Pulmonary artery endothelial cell (primary cell): ENCODE measurements at regions not wholly inside any gene's neighbourhood (a gene's known extent, or its start where the extent isn't known, plus 50 kb on each side); places are given as distances from the start of the nearest gene placed in this dataset.
"Not testable (repeated sequence)": the region's sequence is repeated elsewhere in the genome, so short reads cannot be mapped to it uniquely, and the experiment has no call there.

Experiments used
- DNase-seq: peaks from one replicate; pipeline ENCODE4 v3.0.0-alpha.2; 2011; ENCODE audit warnings: low read depth, low spot score

DNA sequence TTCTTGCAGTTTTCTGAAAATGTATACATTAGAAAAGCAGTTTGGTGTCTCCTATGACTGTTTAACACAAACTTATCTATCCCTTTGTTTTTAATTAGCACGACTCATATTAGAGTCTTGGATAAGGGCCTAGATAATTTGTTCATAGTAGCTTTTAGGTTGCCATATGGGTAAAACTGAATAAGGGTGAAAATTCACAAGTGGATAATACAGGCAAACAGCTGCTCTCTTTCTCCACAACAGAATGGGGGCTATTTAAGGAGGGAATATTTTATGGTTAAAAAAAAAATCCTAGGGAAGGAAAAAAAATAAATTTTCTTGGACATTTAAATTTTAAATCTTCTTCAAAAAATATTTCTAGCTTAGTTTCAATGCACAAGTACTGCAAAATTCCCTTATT is 1416.1 kb downstream of the GATA3 start:
- no peak for DNase-seq

DNA sequence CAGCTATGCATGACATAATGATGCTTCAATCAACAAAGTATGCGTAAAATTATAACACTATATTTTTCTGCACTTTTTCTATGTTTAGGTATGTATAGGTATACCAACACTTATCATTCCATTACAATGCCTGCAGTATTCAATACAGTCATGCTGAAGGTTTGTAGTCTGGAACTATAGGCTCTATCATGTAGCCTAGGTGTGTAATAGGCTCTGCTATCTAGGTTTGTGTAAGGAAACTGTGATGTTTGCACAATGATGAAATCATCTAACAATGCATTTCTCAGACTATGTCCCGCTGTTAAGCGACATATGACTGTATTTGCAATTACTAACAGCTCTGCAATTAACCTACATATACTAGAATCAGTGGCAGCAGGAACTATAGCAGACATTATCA is 1447.5 kb downstream of the GATA3 start:
- DNase-seq = no peak

DNA sequence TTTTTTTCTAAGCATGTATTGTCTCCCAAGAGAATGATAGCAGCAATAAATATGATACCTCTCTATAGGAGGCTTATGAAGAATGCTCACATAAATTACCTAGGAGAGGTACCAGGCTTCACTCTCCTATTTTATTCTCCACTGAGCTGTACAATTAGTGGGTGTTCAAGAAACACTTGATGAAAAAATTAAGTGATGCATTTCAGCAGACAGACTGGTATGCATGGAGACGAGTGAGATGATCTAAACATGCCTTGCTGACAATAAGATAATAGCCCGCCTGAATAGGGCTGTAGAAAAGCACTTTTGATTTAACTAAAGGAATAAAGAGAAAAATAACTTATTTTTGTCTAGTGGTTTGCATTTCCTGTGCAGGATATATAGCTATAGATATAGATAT is 1449.7 kb downstream of the GATA3 start:
- DNase-seq = no peak

DNA sequence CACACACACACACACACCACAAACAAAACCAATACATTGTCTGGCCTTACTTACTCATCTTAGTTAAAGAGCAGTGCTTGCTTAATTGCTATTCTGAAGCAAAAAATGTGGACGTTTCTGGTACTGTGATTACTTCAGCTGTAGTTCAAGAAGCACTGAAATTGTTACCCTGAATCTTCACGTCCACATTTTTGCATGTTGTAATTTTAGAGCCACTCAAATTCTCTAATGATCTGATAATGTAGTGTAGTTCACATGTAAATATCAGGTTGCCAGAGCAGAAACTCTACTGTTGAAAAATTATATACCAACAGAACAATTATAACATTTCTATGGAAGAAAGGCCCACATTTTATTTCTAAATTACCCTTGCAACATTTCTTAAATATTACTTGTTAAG is 1451.1 kb downstream of the GATA3 start:
- DNase-seq = no peak

DNA sequence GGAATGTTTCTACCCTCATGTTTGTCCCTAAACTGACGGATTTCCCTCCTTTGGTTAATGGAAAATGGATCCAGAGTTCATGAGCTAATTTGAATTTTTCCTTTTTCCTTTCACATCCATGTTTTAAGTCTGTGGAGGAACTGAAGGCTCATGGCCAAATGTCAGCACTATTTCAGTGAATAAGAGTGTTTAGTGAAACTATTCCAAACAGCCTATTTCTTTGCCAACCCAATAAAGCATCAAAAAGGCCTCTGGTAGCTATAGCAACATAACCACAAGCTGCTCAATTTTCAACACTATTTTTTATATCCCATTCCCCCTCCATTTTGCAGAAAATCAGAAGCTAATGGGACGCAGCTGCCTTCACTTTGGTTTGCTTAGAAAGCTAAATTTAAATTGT is 1454.1 kb downstream of the GATA3 start:
- no peak for DNase-seq

DNA sequence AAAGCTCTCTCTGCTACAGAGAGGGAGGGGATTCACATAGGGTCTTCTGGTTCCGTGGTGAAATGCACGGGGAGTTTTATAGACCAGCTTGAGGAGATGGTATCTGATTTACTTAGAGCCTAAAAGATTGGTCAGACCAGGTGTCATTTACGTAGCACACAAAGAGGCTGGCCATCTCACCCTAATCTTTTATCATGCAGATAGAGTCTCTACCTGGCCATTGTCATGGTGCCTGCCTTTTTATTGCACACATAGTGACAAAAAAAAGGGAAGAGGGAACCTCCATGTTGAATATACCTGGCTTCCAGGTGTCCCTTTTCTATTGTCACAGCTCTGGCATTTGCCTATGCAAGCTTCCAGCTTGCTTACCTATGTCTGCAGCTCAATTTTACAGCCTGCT is 1456.1 kb downstream of the GATA3 start:
- DNase-seq = no peak

DNA sequence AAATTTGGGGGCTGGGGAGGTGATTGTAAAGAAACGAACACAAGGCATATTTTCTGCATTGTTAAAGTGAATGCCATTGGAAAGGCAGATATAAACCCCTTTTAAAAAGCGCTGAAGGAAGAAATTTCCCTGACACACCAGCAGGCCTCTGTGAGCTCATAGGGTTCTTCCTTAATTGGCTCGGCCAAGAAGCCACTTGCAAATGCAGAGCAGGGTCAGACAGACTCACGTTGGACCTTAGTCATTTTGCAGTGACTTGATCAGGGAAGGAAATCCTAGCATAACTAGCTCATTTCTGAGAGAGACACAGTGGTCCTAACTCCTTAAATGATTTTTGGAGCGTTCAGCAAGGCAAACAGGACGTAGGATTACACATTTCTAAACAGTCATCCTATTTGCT is 1461.4 kb downstream of the GATA3 start:
- no peak for DNase-seq

DNA sequence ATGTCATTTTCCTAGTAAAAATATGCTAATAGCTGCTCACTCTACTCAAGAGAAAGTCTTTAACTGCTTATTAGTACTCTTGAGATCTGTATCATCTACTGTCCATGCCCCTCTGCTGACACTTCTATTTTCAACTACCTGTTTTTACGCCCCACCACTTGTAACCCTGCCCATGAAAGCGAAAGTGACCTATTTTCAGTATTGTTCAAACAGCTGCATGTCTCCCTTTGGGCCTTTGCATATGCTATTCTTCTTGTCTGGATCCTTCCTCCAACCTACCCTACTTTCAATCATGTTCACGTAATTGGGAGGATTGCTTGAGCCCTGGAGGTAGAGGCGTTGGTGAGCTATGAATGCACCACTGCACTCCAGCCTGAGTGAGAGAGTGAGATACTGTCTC is 1481.3 kb downstream of the GATA3 start:
- no peak for DNase-seq

DNA sequence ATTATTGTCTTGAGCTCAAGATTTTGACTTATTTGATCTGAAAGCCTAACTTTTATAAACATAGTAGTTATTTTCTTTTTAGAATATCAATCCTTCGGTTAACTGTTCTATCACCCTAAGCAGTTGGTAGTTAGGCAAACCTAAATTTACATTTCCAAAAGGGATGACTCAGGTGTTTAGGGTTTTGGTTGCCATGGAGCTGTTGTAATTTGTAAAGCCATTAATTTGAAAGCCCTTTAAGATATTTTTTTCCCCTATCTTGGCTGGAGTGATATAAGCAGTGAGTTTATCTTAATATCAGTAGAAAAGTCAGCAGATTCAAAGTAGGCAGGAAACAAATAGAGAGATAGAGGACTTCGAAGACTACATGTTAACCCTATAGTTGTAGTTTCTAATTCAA is 1472.6 kb upstream of the CELF2 start:
- no peak for DNase-seq

DNA sequence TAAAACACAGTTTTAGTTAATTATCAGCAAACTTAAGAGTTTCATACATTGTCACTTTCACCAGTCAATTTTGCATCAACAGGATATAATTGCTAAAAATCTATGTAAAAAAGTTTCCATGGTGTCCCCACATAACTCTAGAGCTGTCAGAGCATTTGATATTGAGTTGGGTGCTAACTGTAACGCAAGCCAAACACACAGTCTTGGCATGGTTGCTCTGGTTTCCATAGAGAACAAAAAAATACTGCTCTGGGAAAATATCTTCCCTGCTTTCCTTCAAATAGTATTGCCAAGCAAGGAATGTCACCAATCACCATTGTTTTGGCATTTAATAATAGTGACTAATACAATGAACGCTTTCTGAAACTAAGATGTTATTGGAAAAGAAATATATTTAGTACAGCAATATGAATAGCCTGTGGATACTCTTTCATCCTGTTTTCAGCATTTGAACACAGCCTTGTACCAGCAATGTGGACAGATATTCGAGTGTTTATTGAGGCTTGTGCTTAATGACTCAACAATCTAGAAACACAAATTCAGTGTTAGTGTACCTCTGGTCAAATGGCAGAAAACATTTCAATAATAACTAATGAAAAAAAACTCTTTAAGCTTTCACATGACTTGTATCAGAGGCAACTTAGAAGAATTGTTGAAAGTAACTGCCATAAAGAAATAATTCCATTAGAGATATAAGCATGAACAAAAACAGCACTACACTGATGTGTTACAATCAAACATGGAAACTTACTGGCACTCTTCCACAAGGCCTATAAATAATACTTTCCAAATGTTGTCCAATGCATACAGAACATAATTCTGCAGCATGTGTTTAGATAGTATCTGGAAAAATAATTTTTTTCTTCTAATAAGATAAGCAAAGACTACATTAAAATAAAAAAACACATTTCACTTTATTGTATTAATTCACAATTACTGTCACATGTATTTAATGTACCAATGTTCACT is 1469.5 kb upstream of the CELF2 start:
- DNase-seq = no peak

DNA sequence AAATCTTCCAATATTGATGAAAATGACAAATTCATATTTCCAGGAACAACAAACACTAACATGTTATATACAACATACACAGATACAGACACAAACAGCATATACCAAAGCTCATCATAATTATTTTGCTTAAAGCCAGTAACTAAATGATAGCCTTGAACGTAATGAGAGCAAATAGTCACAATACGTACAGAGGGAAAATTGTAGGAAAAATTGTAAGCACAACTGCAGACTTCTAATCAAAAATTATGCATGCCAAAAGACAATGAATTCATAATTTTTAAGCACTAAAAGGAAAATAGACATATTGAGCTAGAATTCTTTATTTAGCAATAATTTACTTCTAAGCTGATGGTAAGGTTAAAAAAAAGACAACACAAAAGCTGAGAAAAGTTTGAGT is 1466.9 kb upstream of the CELF2 start:
- DNase-seq = no peak

DNA sequence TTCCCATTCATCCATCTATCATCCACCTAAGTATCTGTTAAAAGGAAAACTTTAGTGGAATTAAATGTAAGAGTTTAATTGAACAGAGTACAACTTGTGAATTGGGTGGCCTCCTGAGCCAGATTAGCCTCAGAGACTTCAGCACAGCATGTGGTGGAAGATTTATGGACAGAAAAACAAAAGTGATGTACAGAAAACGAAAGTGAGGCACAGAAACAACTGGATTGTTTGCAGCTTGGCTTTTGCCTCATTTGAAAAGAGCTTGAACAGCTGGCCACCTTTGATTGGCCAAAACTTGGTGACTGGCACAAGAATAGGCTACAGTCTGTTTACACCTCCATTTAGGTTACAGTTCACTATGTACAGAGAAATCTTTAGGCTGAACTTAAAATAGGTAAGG is 1463.4 kb upstream of the CELF2 start:
- no peak for DNase-seq

DNA sequence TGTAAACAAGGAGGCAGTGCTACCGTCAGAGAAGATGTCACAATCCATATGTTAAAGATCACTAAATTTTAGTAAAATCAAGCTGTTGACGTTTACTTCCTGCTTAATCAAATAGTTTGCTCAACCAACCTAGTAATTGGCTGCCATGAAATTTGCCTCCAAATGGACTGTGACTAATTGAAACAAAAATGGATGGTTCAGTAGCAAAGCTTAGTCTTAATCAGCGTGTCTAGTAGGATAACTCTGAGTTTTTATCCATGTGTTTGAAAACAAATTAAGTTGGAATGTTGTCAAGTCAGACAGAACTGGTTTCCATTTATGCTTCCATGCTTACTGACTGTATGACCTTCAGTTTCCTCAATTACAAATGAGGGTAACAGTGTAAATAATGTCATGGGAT is 1456.7 kb upstream of the CELF2 start:
- DNase-seq = no peak

DNA sequence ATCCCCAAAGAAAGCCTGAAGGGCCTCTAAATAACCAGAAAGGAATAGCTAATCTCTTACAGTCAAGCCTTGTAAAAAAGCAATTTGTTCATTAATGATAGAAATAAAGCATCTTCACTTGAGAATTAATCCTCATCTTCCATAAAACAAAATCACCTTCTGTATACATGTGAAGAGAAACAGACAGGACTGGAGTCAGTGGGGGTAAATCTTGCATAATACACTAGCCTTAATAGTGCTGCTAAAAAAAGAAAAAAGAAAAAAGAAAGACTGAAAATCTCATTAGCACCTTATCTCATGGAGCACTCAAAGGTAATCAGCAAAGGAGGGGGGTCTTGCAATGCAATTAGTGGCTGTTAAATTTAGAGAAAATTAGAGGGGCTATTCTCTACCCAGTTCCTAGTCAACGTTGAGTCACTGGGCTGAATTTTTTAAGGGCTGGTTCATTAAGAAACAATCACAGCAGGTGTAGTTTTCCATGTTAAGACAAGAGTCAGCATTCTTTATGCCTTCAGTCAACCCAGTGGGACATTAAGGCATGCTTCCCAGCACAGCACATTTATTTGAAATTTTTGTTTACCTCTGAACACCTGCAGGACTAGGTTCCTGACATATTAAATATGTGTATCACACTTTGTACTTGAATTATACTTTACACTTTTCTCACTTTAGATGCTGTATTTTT is 1455.7 kb upstream of the CELF2 start:
- no peak for DNase-seq

DNA sequence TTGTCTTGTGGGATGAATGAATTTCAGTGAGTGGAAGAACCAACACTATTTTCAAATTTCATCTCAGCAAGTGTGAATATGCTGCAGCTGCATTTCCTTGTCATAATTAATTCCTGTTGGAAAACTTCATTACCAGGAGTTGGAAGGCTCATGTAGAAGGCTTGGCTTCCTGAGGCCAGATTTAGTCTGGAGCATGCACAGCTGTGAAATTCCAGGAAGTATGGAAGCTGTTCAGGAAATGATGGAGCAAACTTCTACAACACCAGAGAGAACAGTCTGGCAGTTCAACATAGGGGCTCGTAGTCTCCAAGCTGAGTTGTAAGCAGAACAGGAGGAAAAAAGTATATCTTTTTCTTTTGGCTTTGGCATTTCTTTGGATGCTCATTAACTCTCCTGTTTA is 1439.9 kb upstream of the CELF2 start:
- DNase-seq = no peak

DNA sequence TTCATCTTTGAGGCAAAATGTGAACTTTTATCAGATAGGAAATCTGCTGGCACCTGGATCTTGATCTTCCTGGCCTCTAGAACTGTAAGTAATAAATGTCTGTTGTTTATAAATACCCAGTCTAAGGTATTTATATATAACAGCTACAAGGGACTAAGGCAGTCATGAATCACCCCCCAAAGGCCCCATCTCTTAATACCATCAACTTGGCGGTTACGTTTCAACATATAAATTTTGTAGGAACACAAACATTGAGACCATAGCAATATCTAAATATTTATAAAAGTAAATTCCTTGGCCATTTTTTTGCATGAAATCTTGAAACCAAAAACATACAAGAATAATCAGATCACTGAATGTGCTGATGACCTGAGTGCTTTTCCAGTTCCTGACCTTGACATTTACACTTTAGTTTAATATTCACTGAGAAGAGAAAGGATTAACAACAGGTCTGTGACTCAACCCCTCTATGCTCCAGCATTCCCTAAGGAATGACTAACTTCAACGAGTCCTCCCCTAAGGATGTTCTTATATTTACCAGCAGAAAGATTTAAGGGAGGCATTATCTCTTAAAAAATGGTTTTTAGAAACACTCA is 1438.5 kb upstream of the CELF2 start:
- no peak for DNase-seq

DNA sequence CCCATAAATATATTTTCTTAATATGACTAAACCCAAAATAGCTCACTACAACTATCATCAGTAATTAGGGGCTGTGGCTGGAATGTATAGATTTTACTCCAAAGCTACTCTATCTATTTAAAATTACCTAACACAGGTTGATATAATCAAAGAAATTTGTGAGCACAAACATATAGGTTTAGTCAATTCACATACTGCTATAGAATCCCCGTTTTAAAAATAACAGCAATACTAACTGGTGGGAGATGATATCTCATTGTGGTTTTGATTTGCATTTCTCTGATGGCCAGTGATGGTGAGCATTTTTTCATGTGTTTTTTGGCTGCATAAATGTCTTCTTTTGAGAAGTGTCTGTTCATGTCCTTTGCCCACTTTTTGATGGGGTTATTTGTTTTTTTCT is 1434.9 kb upstream of the CELF2 start:
- DNase-seq = not testable (repeated sequence)

DNA sequence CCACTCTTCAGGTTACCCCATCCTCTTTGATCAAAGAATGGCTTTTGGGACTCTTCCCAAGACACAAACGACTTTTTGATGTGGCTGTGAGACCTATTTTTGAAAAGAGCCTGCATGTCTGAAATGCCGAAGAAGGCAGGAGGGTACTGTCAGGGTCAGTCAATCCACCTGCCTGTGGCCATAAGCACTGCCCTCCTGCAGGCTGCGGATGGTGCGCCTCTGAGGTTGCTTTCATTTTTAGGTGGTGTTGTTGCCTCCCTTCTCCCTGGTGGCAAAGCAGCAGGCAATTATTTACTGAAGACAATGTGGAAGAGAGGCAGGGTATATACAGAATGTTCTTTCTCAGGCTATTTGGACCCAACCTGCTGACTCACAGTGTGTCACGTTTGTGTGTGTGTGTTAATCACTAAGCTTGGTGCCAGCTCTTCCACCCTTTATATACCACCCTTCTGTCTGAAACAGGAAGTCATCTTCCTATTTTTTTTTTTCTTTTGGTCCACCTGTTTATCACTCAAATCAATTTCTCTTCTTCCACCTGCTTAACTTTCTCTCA is 1421.2 kb upstream of the CELF2 start:
- no peak for DNase-seq

DNA sequence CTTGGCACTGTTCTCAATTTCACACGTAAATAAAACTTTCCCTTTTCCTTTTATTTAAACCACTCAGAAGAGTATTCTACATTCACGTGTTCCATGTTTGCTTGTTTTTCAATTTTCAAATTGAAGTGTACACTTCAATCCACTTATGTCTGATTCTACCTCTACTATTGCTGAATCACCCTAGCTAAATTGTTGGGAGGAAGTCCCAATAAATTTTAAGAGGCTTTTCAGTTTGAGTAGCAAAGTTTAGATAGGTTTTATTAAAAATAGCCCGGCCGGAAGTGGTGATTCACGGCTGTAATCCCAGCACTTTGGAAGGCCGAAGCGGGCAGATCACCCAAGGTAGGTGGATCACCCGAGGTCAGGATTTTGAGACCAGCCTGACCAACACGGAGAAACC is 1414.7 kb upstream of the CELF2 start:
- no peak for DNase-seq

DNA sequence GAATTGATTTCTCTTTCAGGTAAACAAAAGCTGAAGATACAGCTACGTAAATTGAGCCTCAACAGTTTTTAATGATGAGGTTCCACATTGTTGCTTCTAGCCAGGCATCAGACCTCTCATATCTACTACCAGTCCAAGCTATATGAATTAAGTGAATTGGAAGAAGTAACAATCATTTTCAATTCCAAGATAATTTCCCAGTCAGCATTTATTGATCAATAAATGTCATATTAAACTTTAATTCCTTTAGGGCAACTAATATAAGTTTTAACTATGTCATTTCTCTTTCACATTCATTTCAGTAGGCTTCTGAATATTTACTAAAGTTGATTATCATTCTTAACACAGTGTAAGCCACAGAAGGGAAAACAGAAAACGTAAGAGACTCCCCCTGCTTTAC is 1413.7 kb upstream of the CELF2 start:
- DNase-seq = no peak

DNA sequence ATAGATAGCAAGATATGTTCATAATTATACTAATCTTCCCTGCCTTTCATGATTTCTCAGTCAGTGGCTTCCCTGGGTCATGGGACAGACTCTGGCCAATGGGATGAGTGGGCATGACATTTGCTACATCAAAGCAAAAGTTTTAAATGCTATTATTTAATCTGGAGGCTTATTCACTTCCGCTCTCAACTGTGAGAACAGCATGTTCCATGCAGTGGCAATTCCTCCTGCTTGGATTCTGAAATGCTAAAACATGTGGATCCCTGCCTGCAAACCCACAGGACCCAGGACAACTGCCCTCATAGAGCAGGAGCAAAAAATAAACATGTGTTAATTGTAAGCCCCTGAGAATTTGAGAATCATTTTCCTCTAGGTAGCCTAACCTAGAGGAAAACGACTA is 1412.4 kb upstream of the CELF2 start:
- DNase-seq = no peak

DNA sequence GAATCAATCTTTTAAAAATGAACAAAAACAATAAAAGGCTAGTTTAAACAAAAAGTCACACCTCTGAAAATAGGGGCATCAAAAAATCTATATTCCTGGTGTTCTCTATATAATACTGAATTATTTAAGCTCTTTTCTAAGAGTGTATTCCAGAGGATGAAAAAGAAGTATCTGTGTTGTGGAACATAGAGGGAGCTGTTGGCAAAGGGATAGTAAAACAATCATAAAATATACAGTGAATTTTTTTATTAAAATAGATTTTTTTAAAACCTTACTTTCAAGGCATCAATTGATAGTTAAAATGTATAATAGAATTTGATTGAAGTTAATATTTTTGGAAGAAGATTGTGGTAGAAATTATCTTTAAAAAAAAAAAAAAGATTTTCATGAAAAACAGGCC is 1409.1 kb upstream of the CELF2 start:
- no peak for DNase-seq
